H1 (cell line): ENCODE measurements at regions not wholly inside any gene's neighbourhood (a gene's known extent, or its start where the extent isn't known, plus 50 kb on each side); places are given as distances from the start of the nearest gene placed in this dataset.

Experiments
- CTCF ChIA-PET: fragments of 300-600 bp; sonication (Branson Sonifier 250); formaldehyde crosslinking; loops from one replicate; lab custom pipeline; 2021; ENCODE audit not compliant: partially characterized antibody; lab: Charles Lee
- POLR2A ChIA-PET: fragments of 300-600 bp; sonication (Branson Sonifier 250); formaldehyde crosslinking; loops from one replicate; lab custom pipeline; 2021; ENCODE audit warnings: inconsistent platforms; ENCODE audit not compliant: partially characterized antibody; lab: Charles Lee
- DNase-seq, 2 experiments: peaks; one replicate each; pipeline versions ENCODE4 v3.0.0 to v3.0.0-alpha.2; 2010 to 2022; ENCODE audit warnings: low spot score in 2 of 2, low read depth in 1 of 2, mixed read lengths in 1 of 2
- FAIRE-seq: peaks from 2 replicates; lab custom pipeline; 2011; peaks lifted over from hg19 to GRCh38; lab: Jason Lieb, UNC
- H2AFZ ChIP-seq: 2 replicates; pipeline ENCODE4 v1.8.1; 2012; ENCODE audit warnings: low read length, inconsistent platforms
- H2AK5ac ChIP-seq: 2 replicates; pipeline ENCODE4 v1.6.1; 2013; ENCODE audit warnings: low read depth, low read length
- H2BK120ac ChIP-seq: replicated peaks from 2 replicates; pipeline ENCODE3; 2013; ENCODE audit warnings: low read depth, low read length, inconsistent platforms
- H2BK12ac ChIP-seq: 2 replicates; pipeline ENCODE4 v1.6.1; 2013; ENCODE audit warnings: low read depth, low read length
- H2BK15ac ChIP-seq: 2 replicates; pipeline ENCODE4 v1.6.1; 2013; ENCODE audit warnings: low read length
- H2BK20ac ChIP-seq: 2 replicates; pipeline ENCODE4 v1.6.1; 2013; ENCODE audit warnings: low read length
- H2BK5ac ChIP-seq: 2 replicates; pipeline ENCODE4 v1.6.1; 2013; ENCODE audit warnings: low read depth, low read length
- H3K14ac ChIP-seq: 2 replicates; pipeline ENCODE4 v1.6.1; 2013; ENCODE audit warnings: inconsistent platforms; ENCODE audit not compliant: insufficient read length
- H3K18ac ChIP-seq: 2 replicates; pipeline ENCODE4 v1.6.1; 2013; ENCODE audit warnings: low read length; ENCODE audit errors: extremely low read depth
- H3K23ac ChIP-seq: 2 replicates; pipeline ENCODE4 v1.6.1; 2013; ENCODE audit warnings: inconsistent platforms; ENCODE audit not compliant: insufficient read length
- H3K23me2 ChIP-seq: 2 replicates; pipeline ENCODE4 v1.6.1; 2013; ENCODE audit warnings: low read depth, low read length
- H3K27ac ChIP-seq: 2 replicates; pipeline ENCODE4 v1.6.1; 2011; ENCODE audit warnings: low read depth, low read length, inconsistent platforms
- H3K27me3 ChIP-seq, 4 experiments: replicated peaks in 1 of 4; 1 replicate in 1 of 4; 2 replicates in 3 of 4; pipeline versions ENCODE4 v1.6.1 to v1.8.1; 2011 to 2013; ENCODE audit warnings: low read length in 3 of 4, mild to moderate bottlenecking in 3 of 4, inconsistent platforms in 2 of 4, mixed read lengths in 2 of 4, moderate library complexity in 1 of 4; ENCODE audit not compliant: control insufficient read depth in 3 of 4, insufficient read depth in 3 of 4; ENCODE audit errors: extremely low read depth in 1 of 4
- H3K36me3 ChIP-seq, 4 experiments: 2 replicates each; pipeline versions ENCODE4 v1.6.1 to v1.8.1; 2011 to 2013; ENCODE audit warnings: mild to moderate bottlenecking in 4 of 4, low read length in 3 of 4, moderate library complexity in 2 of 4, control low read depth in 1 of 4, inconsistent platforms in 1 of 4; ENCODE audit not compliant: insufficient read depth in 4 of 4, control insufficient read depth in 2 of 4
- H3K4ac ChIP-seq: replicated peaks from 2 replicates; pipeline ENCODE3; 2013; ENCODE audit warnings: low read length, low read depth, mixed read lengths, inconsistent platforms; ENCODE audit not compliant: insufficient read length
- H3K4me1 ChIP-seq, 4 experiments: replicated peaks in 1 of 4; 1 replicate in 1 of 4; 2 replicates in 3 of 4; pipeline versions ENCODE4 v1.6.1 to v1.8.1; 2011 to 2013; ENCODE audit warnings: low read length in 3 of 4, inconsistent platforms in 2 of 4, mixed read lengths in 1 of 4; ENCODE audit not compliant: insufficient read depth in 4 of 4, control insufficient read depth in 3 of 4
- H3K4me2 ChIP-seq, 2 experiments: 2 replicates each; pipeline versions ENCODE4 v1.6.1 to v1.8.1; 2011 to 2013; ENCODE audit warnings: low read depth in 2 of 2, low read length in 2 of 2, control low read depth in 1 of 2, inconsistent platforms in 1 of 2, mild to moderate bottlenecking in 1 of 2; ENCODE audit not compliant: insufficient read depth in 1 of 2
- H3K4me3 ChIP-seq, 4 experiments: fragments of 200-600, 300-600 bp in 1 of 4; sonication (generic), shearing (Covaris generic), sonication (Bioruptor Twin) in 1 of 4; 2 replicates each; pipeline versions ENCODE4 v1.5.1 to v1.8.1; 2011 to 2016; ENCODE audit warnings: low read length in 4 of 4, low read depth in 3 of 4, control low read depth in 2 of 4, inconsistent platforms in 2 of 4, mild to moderate bottlenecking in 2 of 4, mixed read lengths in 1 of 4, moderate library complexity in 1 of 4; ENCODE audit not compliant: insufficient read depth in 2 of 4; ENCODE audit errors: extremely low read depth in 1 of 4
- H3K56ac ChIP-seq: replicated peaks from 2 replicates; pipeline ENCODE3; 2013; ENCODE audit warnings: low read depth, mild to moderate bottlenecking, mixed read lengths, low read length, inconsistent platforms; ENCODE audit not compliant: insufficient read length
- H3K79me1 ChIP-seq: 2 replicates; pipeline ENCODE4 v1.6.1; 2013; ENCODE audit warnings: low read depth, low read length, control low read depth
- H3K79me2 ChIP-seq, 2 experiments: 2 replicates each; pipeline versions ENCODE4 v1.6.1 to v1.8.1; 2012 to 2013; ENCODE audit warnings: low read length in 2 of 2, mild to moderate bottlenecking in 2 of 2, inconsistent platforms in 1 of 2; ENCODE audit not compliant: insufficient read depth in 2 of 2, control insufficient read depth in 1 of 2
- H3K9ac ChIP-seq, 4 experiments: replicated peaks in 1 of 4; 1 replicate in 1 of 4; 2 replicates in 3 of 4; pipeline versions ENCODE4 v1.6.1 to v1.8.1; 2011 to 2013; ENCODE audit warnings: low read depth in 3 of 4, low read length in 3 of 4, control low read depth in 2 of 4, mild to moderate bottlenecking in 2 of 4, moderate library complexity in 2 of 4, inconsistent platforms in 1 of 4; ENCODE audit errors: extremely low read depth in 1 of 4
- H3K9me3 ChIP-seq, 2 experiments: 2 replicates each; pipeline versions ENCODE4 v1.6.1 to v1.8.1; 2012 to 2013; ENCODE audit warnings: mild to moderate bottlenecking in 2 of 2, moderate library complexity in 2 of 2, control low read depth in 1 of 2, inconsistent platforms in 1 of 2, low read depth in 1 of 2, low read length in 1 of 2, mixed read lengths in 1 of 2; ENCODE audit not compliant: insufficient read depth in 2 of 2
- H4K20me1 ChIP-seq, 2 experiments: replicated peaks in 1 of 2; 2 replicates each; pipeline versions ENCODE3 to v1.8.1; 2011 to 2013; ENCODE audit warnings: inconsistent platforms in 2 of 2, low read length in 2 of 2, mild to moderate bottlenecking in 1 of 2; ENCODE audit not compliant: insufficient read depth in 2 of 2, control insufficient read depth in 1 of 2
- H4K5ac ChIP-seq: 2 replicates; pipeline ENCODE4 v1.6.1; 2013; ENCODE audit warnings: low read length, low read depth, mixed read lengths, inconsistent platforms; ENCODE audit not compliant: insufficient read length
- H4K8ac ChIP-seq: 2 replicates; pipeline ENCODE4 v1.8.0; 2013; ENCODE audit warnings: mild to moderate bottlenecking, moderate library complexity, low read length, inconsistent platforms; ENCODE audit not compliant: insufficient read depth; ENCODE audit errors: extremely low read depth
- H4K91ac ChIP-seq: replicated peaks from 2 replicates; pipeline ENCODE3; 2013; ENCODE audit warnings: low read length, mixed read lengths, inconsistent platforms; ENCODE audit not compliant: insufficient read length
- BACH1 ChIP-seq: IDR thresholded peaks from 2 replicates; pipeline ENCODE4 v1.6.1; 2012; ENCODE audit warnings: low read length, improper control_type of control experiment
- CBX5 ChIP-seq: fragments of 300-800, 300-1000 bp; sonication (generic); IDR thresholded peaks from 2 replicates; pipeline ENCODE4 v1.7.1; 2016; ENCODE audit warnings: antibody characterized with exemption, low read length, low read depth
- CBX8 ChIP-seq: fragments of 300-800, 300-1000 bp; sonication (generic); IDR thresholded peaks from 2 replicates; pipeline ENCODE4 v1.7.1; 2016; ENCODE audit warnings: low read depth, low read length, borderline replicate concordance
- CEBPB ChIP-seq: IDR thresholded peaks from 2 replicates; pipeline ENCODE4 v1.6.1; 2012; ENCODE audit warnings: low read depth, low read length
- CHD1 ChIP-seq: IDR thresholded peaks from 2 replicates; pipeline ENCODE4 v1.6.1; 2012; ENCODE audit warnings: low read depth, low read length, improper control_type of control experiment
- CHD2 ChIP-seq: IDR thresholded peaks from 2 replicates; pipeline ENCODE4 v1.6.1; 2012; ENCODE audit warnings: low read length, improper control_type of control experiment
- E2F6 ChIP-seq: IDR thresholded peaks from 2 replicates; pipeline ENCODE4 v1.6.1; 2012; ENCODE audit warnings: inconsistent platforms
- HDAC6 ChIP-seq: IDR thresholded peaks from one replicate; pipeline ENCODE4 v1.7.1; 2012; ENCODE audit warnings: low read depth, mild to moderate bottlenecking, inconsistent platforms, low read length, moderate library complexity
- JUN ChIP-seq: IDR thresholded peaks from 2 replicates; pipeline ENCODE4 v1.6.1; 2011; ENCODE audit warnings: low read depth, mild to moderate bottlenecking, improper control_type of control experiment, low read length
- KDM5A ChIP-seq: fragments of 200-600 bp; IDR thresholded peaks from 2 replicates; pipeline ENCODE4 v1.7.1; 2012; ENCODE audit warnings: mild to moderate bottlenecking, low read length, inconsistent platforms, mixed read lengths
- NANOG ChIP-seq: IDR thresholded peaks from 2 replicates; pipeline ENCODE4 v1.6.1; 2011; ENCODE audit warnings: low read length, low read depth, mild to moderate bottlenecking, inconsistent platforms; ENCODE audit not compliant: insufficient read depth, poor library complexity, severe bottlenecking
- PHF8 ChIP-seq: fragments of 200-600 bp; sonication (generic); conservative IDR thresholded peaks from 2 replicates; pipeline ENCODE4 v1.7.1; 2012; ENCODE audit warnings: low read depth, mild to moderate bottlenecking, inconsistent platforms, low read length, moderate library complexity
- SP4 ChIP-seq: IDR thresholded peaks from 2 replicates; pipeline ENCODE4 v1.6.1; 2012; ENCODE audit warnings: low read length, inconsistent platforms
- TAF7 ChIP-seq: optimal IDR thresholded peaks from 2 replicates; pipeline ENCODE3; 2011; ENCODE audit warnings: low read depth, mild to moderate bottlenecking, inconsistent platforms, low read length, moderate library complexity, borderline replicate concordance
- YY1 ChIP-seq: IDR thresholded peaks from 2 replicates; pipeline ENCODE4 v1.6.1; 2011; ENCODE audit warnings: low read depth, mild to moderate bottlenecking, low read length
- ZNF274 ChIP-seq: IDR thresholded peaks from 2 replicates; pipeline ENCODE4 v1.7.0; 2012; ENCODE audit warnings: low read length, borderline replicate concordance; ENCODE audit errors: extremely low read depth
- WGBS, 2 experiments: shearing (Covaris generic) in 1 of 2; methylation state at CpG; one replicate each; pipeline versions ENCODE4 v1.1.6 to v1.1.7; 2013 to 2015; ENCODE audit warnings: low lambda C conversion rate in 2 of 2, mixed read lengths in 2 of 2, inconsistent platforms in 1 of 2, low coverage in 1 of 2, missing lambda C conversion rate in 1 of 2; ENCODE audit not compliant: insufficient replicate concordance in 2 of 2, insufficient coverage in 1 of 2, insufficient read length in 1 of 2; ENCODE audit errors: extremely low coverage in 1 of 2, missing lambda C conversion rate in 1 of 2; 5-methylcytosine and 5-hydroxymethylcytosine counted together

DNA sequence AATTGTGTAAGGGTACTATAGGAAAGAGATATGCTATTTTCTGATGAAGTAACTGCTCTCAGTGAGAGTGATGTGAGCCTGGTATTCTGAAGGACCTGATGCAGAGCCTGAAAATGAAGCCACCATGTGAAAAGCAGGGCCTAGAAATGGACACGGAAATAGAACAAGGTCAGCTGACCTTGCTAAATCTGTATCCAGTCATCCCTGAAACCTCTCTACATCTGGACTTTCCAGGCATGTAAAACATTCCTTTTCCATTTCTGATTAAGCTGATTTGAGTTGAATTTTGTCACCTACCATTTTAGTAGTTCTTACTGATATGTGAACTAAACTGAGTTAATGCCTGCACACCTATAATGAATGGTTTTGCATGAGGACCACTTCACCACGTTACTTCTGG is 72.4 kb upstream of the NEIL3 start:
- Histone ChIP-seq H2AFZ (no peak overlapping the region), H3K23ac (no peak overlapping the region), H3K18ac (no peak overlapping the region), H3K23me2 (no peaks in the 10 kb centered on the region), H4K20me1 (no peaks in the 10 kb centered on the region), H2BK120ac (no peak overlapping the region), H4K8ac (no peak overlapping the region), H3K14ac (no peak overlapping the region), H3K9ac (no peak overlapping the region), H2BK15ac (no peak overlapping the region), H3K79me1 (no peaks in the 10 kb centered on the region), H2BK20ac (no peak overlapping the region), H4K91ac (no peak overlapping the region), H4K5ac (no peak overlapping the region), H2AK5ac (no peak overlapping the region), H3K27me3 (no peaks in the 10 kb centered on the region), H3K27ac (no peak overlapping the region), H3K4me1 (no peaks in the 10 kb centered on the region), H2BK5ac (no peak overlapping the region), H3K36me3 (no peaks in the 10 kb centered on the region), H3K9me3 (no peaks in the 10 kb centered on the region), H2BK12ac (no peak overlapping the region), H3K56ac (no peak overlapping the region), H3K79me2 (no peaks in the 10 kb centered on the region), H3K4ac (no peak overlapping the region), H3K4me2 (no peak overlapping the region), H3K4me3 (no peak overlapping the region)
- FAIRE-seq (no peak), DNase-seq (no peak)
- CTCF ChIA-PET = interaction anchor here (1.5 kb wide), 1 partner anchor 14 kb away, joined by 5 read pairs; no protein-coding TSS in a partner anchor
- POLR2A ChIA-PET = no interaction called here
- 74% methylated on average over 2 of the region's 2 CpGs; no CpG with 5 or more reads in 1 of the 2 experiments for WGBS, 2 experiments
- TF ChIP-seq SP4 (no peak), YY1 (no peak), CBX8 (no peak), E2F6 (no peak), NANOG (no peak), HDAC6 (no peak), JUN (no peak), CBX5 (no peak), ZNF274 (no peak), CEBPB (no peak), PHF8 (no peak), CHD2 (no peak), KDM5A (no peak), BACH1 (no peak), CHD1 (no peak), TAF7 (no peak)
